ENCODE measurements at regions not wholly inside any gene's neighbourhood (a gene's known extent, or its start where the extent isn't known, plus 50 kb on each side); places are given as distances from the start of the nearest gene placed in this dataset.

- ATAC-seq (ENCODE audit: insufficient read depth, low read depth) (no peak), DNase-seq (no peak)
- TF ChIP-seq EZH2 (IDR thresholded peaks at IDR 0.05; ENCODE audit: borderline replicate concordance, low read depth, low read length, severe bottlenecking) (no peak), CTCF (IDR thresholded peaks at IDR 0.05; ENCODE audit: borderline replicate concordance, extremely low read depth, low read length, poor library complexity, severe bottlenecking) (no peak)
- Histone ChIP-seq H2AFZ (ENCODE audit: low read depth, low read length) (no peak overlapping the region), H3K4me1 (ENCODE audit: insufficient read depth, low read length) (no peaks in the 10 kb centered on the region), H3K4me2 (ENCODE audit: insufficient read depth, low read length) (no peak overlapping the region), H3K36me3 (ENCODE audit: insufficient read depth, low read length) (no peaks in the 10 kb centered on the region), H3K79me2 (ENCODE audit: insufficient read depth, low read length) (no peaks in the 10 kb centered on the region), H3K27ac (ENCODE audit: low read length) (no peak overlapping the region), H3K27me3 (ENCODE audit: insufficient read depth, low read length, poor library complexity) (peaks cover 4% of the 10 kb centered on the region), H3K9ac (ENCODE audit: low read depth, low read length) (no peak overlapping the region), H4K20me1 (ENCODE audit: insufficient read depth, low read length) (0 out of 2 replicates have a peak, but pooled peaks cover 2% of the 10 kb centered on the region), H3K9me3 (ENCODE audit: insufficient read depth, low read length, severe bottlenecking) (no peaks in the 10 kb centered on the region), H3K4me3 (ENCODE audit: low read depth in 1 of 2, low read length in 2 of 2) (no peak overlapping the region)
Observed at GRCh38 chr1:22330760-22331119, 120.9 kb upstream of the ZBTB40 start.

- 0 out of 2 replicates have a peak, but pooled peaks cover 2% of the 10 kb centered on the region for H4K20me1 ChIP-seq (ENCODE audit: insufficient read depth, low read length)
- no peak overlapping the region for H2AFZ ChIP-seq (ENCODE audit: low read depth, low read length)
- DNase-seq (no peak), ATAC-seq (ENCODE audit: insufficient read depth, low read depth) (no peak)
- no peaks in the 10 kb centered on the region for H3K9me3 ChIP-seq (ENCODE audit: insufficient read depth, low read length, severe bottlenecking)
- no peak overlapping the region for H3K4me3 ChIP-seq (ENCODE audit: low read depth in 1 of 2, low read length in 2 of 2)
- H3K27me3 ChIP-seq (ENCODE audit: insufficient read depth, low read length, poor library complexity) = peaks cover 4% of the 10 kb centered on the region
- H3K4me1 ChIP-seq (ENCODE audit: insufficient read depth, low read length) = no peaks in the 10 kb centered on the region
- no peak overlapping the region for H3K9ac ChIP-seq (ENCODE audit: low read depth, low read length)
- no peaks in the 10 kb centered on the region for H3K79me2 ChIP-seq (ENCODE audit: insufficient read depth, low read length)
- H3K36me3 ChIP-seq (ENCODE audit: insufficient read depth, low read length) = no peaks in the 10 kb centered on the region
- TF ChIP-seq CTCF (IDR thresholded peaks at IDR 0.05; ENCODE audit: borderline replicate concordance, extremely low read depth, low read length, poor library complexity, severe bottlenecking) (no peak), EZH2 (IDR thresholded peaks at IDR 0.05; ENCODE audit: borderline replicate concordance, low read depth, low read length, severe bottlenecking) (no peak)
- no peak overlapping the region for H3K4me2 ChIP-seq (ENCODE audit: insufficient read depth, low read length)
- H3K27ac ChIP-seq (ENCODE audit: low read length) = no peak overlapping the region
Observed at GRCh38 chr1:22331618-22332423, 119.8 kb upstream of the ZBTB40 start.

- ATAC-seq (ENCODE audit: insufficient read depth, low read depth) = no peak
- H4K20me1 ChIP-seq (ENCODE audit: insufficient read depth, low read length) = 0 out of 2 replicates have a peak, but pooled peaks cover 2% of the 10 kb centered on the region
- H2AFZ ChIP-seq (ENCODE audit: low read depth, low read length) = no peak overlapping the region
- H3K4me1 ChIP-seq (ENCODE audit: insufficient read depth, low read length) = no peaks in the 10 kb centered on the region
- no peaks in the 10 kb centered on the region for H3K36me3 ChIP-seq (ENCODE audit: insufficient read depth, low read length)
- TF ChIP-seq CTCF (IDR thresholded peaks at IDR 0.05; ENCODE audit: borderline replicate concordance, extremely low read depth, low read length, poor library complexity, severe bottlenecking) (no peak), EZH2 (IDR thresholded peaks at IDR 0.05; ENCODE audit: borderline replicate concordance, low read depth, low read length, severe bottlenecking) (no peak)
- H3K9me3 ChIP-seq (ENCODE audit: insufficient read depth, low read length, severe bottlenecking) = no peaks in the 10 kb centered on the region
- no peak overlapping the region for H3K4me2 ChIP-seq (ENCODE audit: insufficient read depth, low read length)
- H3K27me3 ChIP-seq (ENCODE audit: insufficient read depth, low read length, poor library complexity) = peaks cover 4% of the 10 kb centered on the region
- no peak for DNase-seq
- H3K27ac ChIP-seq (ENCODE audit: low read length) = no peak overlapping the region
- no peak overlapping the region for H3K9ac ChIP-seq (ENCODE audit: low read depth, low read length)
- H3K79me2 ChIP-seq (ENCODE audit: insufficient read depth, low read length) = no peaks in the 10 kb centered on the region
- no peak overlapping the region for H3K4me3 ChIP-seq (ENCODE audit: low read depth in 1 of 2, low read length in 2 of 2)
Observed at GRCh38 chr1:22332424-22332717, 119.3 kb upstream of the ZBTB40 start.
